Testis (tissue), 2 donors: ENCODE measurements at regions not wholly inside any gene's neighbourhood (a gene's known extent, or its start where the extent isn't known, plus 50 kb on each side); places are given as distances from the start of the nearest gene placed in this dataset.

Experiments
- CTCF ChIP-seq, 3 experiments: fragments of 450-650 bp in 2 of 3; fragments of 200-600 bp in 1 of 3; sonication (generic) in 1 of 3; IDR thresholded peaks; one replicate each; pipeline ENCODE4 v1.5.1; 2016 to 2019; ENCODE audit warnings: antibody characterized with exemption in 3 of 3, mild to moderate bottlenecking in 2 of 3, moderate library complexity in 1 of 3
- POLR2A ChIP-seq: fragments of 450-650 bp; IDR thresholded peaks from one replicate; pipeline ENCODE4 v1.6.1; 2017; ENCODE audit warnings: antibody characterized with exemption, mild to moderate bottlenecking, moderate library complexity

GRCh38 chr13:79742923-79743322, 262.0 kb downstream of the NDFIP2 start:
- no peak for TF ChIP-seq CTCF (IDR thresholded peaks at IDR 0.05)
- TF ChIP-seq POLR2A = no peak
